22Rv1 (cell line): ENCODE measurements at regions not wholly inside any gene's neighbourhood (a gene's known extent, or its start where the extent isn't known, plus 50 kb on each side); places are given as distances from the start of the nearest gene placed in this dataset.

Experiments used
- CTCF ChIP-seq: fragments of 450-650 bp; IDR thresholded peaks from 2 replicates; pipeline ENCODE4 v1.5.1; 2017; ENCODE audit warnings: mild to moderate bottlenecking
- ZFX ChIP-seq: fragments of 450-650 bp; IDR thresholded peaks from 2 replicates; pipeline ENCODE4 v1.6.1; 2017; ENCODE audit warnings: antibody characterized with exemption, borderline replicate concordance

GRCh38 chr3:89606151-89606550 lies 498.7 kb downstream of the EPHA3 start:
- TF ChIP-seq CTCF, result no peak
- no peak for TF ChIP-seq ZFX
